Liver (tissue), 3 donors: ENCODE measurements at regions not wholly inside any gene's neighbourhood (a gene's known extent, or its start where the extent isn't known, plus 50 kb on each side); places are given as distances from the start of the nearest gene placed in this dataset.

Source experiments
- CTCF ChIP-seq: fragments of 150-350 bp; IDR thresholded peaks from 2 replicates; pipeline ENCODE4 v1.5.1; 2017; ENCODE audit warnings: improper control_type of control experiment, low read depth, low read length; ENCODE audit not compliant: missing input control
- FOXA1 ChIP-seq: IDR thresholded peaks from 2 replicates; pipeline ENCODE4 v1.6.1; 2016; ENCODE audit warnings: antibody characterized with exemption
- GABPA ChIP-seq, 2 donors: IDR thresholded peaks in 1 of 2; conservative IDR thresholded peaks in 1 of 2; 2 replicates each; pipeline ENCODE4 v1.6.1; 2016; ENCODE audit warnings: antibody characterized with exemption in 2 of 2, mild to moderate bottlenecking in 1 of 2, moderate library complexity in 1 of 2
- MAX ChIP-seq: IDR thresholded peaks from 2 replicates; pipeline ENCODE4 v1.6.1; 2016; ENCODE audit warnings: antibody characterized with exemption
- donor health status: healthy.
- donor health status: healthy.

GRCh38 chr10:88207121-88207546 lies 343.7 kb downstream of the PTEN start:
- no peak for TF ChIP-seq CTCF
- TF ChIP-seq FOXA1, result no peak
- no peak for TF ChIP-seq GABPA (IDR thresholded peaks at IDR 0.05 in 1 of 2, conservative IDR thresholded peaks at IDR 0.05 in 1 of 2)
- no peak for TF ChIP-seq MAX
